ENCODE measurements at regions not wholly inside any gene's neighbourhood (a gene's known extent, or its start where the extent isn't known, plus 50 kb on each side); places are given as distances from the start of the nearest gene placed in this dataset.

DNA sequence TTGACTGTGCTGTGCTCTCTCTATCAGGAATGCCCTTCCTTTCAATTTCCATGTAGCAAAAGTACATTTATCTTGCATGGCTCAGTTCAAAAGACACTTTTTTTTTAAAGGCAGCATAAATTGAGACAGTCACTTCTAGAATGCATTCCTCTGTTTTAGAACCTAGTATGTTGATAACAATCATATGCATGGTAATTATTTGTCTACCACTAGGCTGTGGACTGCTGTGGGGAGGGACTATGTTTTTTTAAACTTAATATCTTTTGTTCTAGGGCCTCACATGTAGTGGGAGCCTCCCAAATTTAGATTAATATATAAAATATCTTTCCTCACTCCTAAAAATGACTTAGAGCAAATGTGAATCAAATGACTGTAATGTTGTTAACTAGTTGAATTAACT lies 269.9 kb downstream of the MEIS1 start:
- intact Hi-C loops (cut with micrococcal nuclease; ENCODE audit: unreplicated experiment) = no loop called here
- DNase-seq = no peak
- no TSS peak for BruUV-seq (replicated peaks)
- Histone ChIP-seq H4K20me1 (ENCODE audit: insufficient read depth) (no peaks in the 10 kb centered on the region), H3K27ac (no peak overlapping the region), H2AFZ (no peak overlapping the region), H3K4me1 (replicated peaks; ENCODE audit: insufficient read depth) (peaks cover 4% of the 10 kb centered on the region), H3K79me2 (ENCODE audit: low read depth) (no peaks in the 10 kb centered on the region), H3K4me3 (no peak overlapping the region), H3K9me2 (ENCODE audit: insufficient read depth) (no peaks in the 10 kb centered on the region), H3K36me3 (ENCODE audit: low read depth) (no peaks in the 10 kb centered on the region), H3F3A (ENCODE audit: insufficient read depth, low read depth) (no peaks in the 10 kb centered on the region), H3K4me2 (no peak overlapping the region), H3K9me3 (ENCODE audit: insufficient read depth, low read depth) (no peaks in the 10 kb centered on the region), H3K27me3 (ENCODE audit: insufficient read depth, low read depth) (no peaks in the 10 kb centered on the region)
- TF ChIP-seq, protein P1, sequence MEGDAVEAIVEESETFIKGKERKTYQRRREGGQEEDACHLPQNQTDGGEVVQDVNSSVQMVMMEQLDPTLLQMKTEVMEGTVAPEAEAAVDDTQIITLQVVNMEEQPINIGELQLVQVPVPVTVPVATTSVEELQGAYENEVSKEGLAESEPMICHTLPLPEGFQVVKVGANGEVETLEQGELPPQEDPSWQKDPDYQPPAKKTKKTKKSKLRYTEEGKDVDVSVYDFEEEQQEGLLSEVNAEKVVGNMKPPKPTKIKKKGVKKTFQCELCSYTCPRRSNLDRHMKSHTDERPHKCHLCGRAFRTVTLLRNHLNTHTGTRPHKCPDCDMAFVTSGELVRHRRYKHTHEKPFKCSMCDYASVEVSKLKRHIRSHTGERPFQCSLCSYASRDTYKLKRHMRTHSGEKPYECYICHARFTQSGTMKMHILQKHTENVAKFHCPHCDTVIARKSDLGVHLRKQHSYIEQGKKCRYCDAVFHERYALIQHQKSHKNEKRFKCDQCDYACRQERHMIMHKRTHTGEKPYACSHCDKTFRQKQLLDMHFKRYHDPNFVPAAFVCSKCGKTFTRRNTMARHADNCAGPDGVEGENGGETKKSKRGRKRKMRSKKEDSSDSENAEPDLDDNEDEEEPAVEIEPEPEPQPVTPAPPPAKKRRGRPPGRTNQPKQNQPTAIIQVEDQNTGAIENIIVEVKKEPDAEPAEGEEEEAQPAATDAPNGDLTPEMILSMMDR (conservative IDR thresholded peaks at IDR 0.05) = no peak
- TF ChIP-seq EZH2 (IDR thresholded peaks at IDR 0.05; ENCODE audit: low read depth) = no peak
- POLR2A ChIA-PET (ENCODE audit: unreplicated experiment) = no interaction called here
- CTCF ChIA-PET = no interaction called here

DNA sequence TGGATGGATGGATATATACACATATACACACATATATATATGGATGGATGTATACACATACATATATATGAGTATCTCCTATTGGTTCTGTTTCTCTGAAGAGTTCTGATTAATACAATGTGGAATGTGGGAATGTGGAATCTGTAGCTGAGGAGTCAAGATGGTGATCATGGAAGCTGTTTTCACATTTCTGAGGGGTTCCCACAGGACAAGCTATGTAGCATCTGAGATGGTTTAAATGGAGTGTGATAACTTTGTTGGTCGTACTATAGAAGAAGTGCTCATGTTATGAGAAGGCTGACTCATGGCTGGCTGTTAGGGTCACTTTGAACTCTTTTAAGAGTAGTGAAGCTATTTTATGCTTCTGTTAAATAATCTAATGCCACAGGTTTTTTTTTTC lies 279.7 kb downstream of the MEIS1 start:
- no peaks in the 10 kb centered on the region for H3K79me2 ChIP-seq (ENCODE audit: low read depth)

DNA sequence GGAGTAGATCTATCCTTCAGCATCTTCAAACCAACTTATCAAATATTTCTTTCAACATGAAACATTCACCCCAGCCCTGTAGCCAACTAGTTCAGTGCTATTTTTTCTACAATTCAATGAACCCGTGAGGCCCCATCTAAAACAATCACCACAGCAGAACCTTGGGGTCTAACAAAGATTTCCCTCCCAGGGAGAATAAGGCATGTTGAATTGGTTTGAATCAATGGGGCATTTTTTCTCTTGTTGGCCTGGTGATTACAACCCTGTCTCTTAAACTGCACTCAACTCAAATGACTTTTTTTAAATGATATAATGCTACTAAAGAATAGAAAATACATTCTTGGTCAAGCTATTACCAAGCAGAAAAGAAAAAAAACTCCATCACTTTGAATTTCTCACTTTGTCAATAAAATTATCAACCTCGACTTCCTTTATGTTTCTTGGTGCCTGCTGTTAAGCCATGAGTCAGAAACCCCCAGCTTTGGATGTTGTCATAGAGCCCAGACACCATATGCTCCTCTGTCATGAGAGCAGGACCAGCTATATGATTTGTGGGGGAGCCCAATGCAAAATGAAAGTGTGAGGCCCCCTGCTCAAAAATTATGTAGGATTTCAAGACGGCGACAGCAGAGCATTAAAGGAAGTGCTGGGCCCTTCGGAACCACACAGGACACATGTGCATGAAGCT lies 282.4 kb downstream of the MEIS1 start:
- intact Hi-C loops (cut with micrococcal nuclease; ENCODE audit: unreplicated experiment) = no loop called here
- ChIA-PET POLR2A (ENCODE audit: unreplicated experiment) (no interaction called here), CTCF (no interaction called here)
- BruUV-seq (replicated peaks) = no TSS peak
- Histone ChIP-seq H3K4me2 (no peak overlapping the region), H3K9me3 (ENCODE audit: insufficient read depth, low read depth) (no peaks in the 10 kb centered on the region), H3K36me3 (ENCODE audit: low read depth) (no peaks in the 10 kb centered on the region), H3K9me2 (ENCODE audit: insufficient read depth) (no peaks in the 10 kb centered on the region), H4K20me1 (ENCODE audit: insufficient read depth) (no peaks in the 10 kb centered on the region), H3K4me3 (no peak overlapping the region), H3K27ac (no peak overlapping the region), H2AFZ (no peak overlapping the region), H3K79me2 (ENCODE audit: low read depth) (no peaks in the 10 kb centered on the region), H3K27me3 (ENCODE audit: insufficient read depth, low read depth) (no peaks in the 10 kb centered on the region), H3K4me1 (replicated peaks; ENCODE audit: insufficient read depth) (no peaks in the 10 kb centered on the region), H3F3A (ENCODE audit: insufficient read depth, low read depth) (no peaks in the 10 kb centered on the region)
- no peak for TF ChIP-seq EZH2 (IDR thresholded peaks at IDR 0.05; ENCODE audit: low read depth)
- TF ChIP-seq, protein P1 (conservative IDR thresholded peaks at IDR 0.05) = no peak
- no peak for DNase-seq

More for the DNA sequence above, 279.7 kb downstream of the MEIS1 start:
- no peaks in the 10 kb centered on the region for H3K36me3 ChIP-seq (ENCODE audit: low read depth)
- no peaks in the 10 kb centered on the region for H3F3A ChIP-seq (ENCODE audit: insufficient read depth, low read depth)
- H3K9me2 ChIP-seq (ENCODE audit: insufficient read depth) = no peaks in the 10 kb centered on the region
- H3K27ac ChIP-seq = no peak overlapping the region
- H3K4me1 ChIP-seq (replicated peaks; ENCODE audit: insufficient read depth) = no peaks in the 10 kb centered on the region
- no TSS peak for BruUV-seq (replicated peaks)
- H4K20me1 ChIP-seq (ENCODE audit: insufficient read depth) = no peaks in the 10 kb centered on the region
- ChIA-PET CTCF (no interaction called here), POLR2A (ENCODE audit: unreplicated experiment) (no interaction called here)
- intact Hi-C loops (cut with micrococcal nuclease; ENCODE audit: unreplicated experiment) = no loop called here
- DNase-seq = no peak
- no peak overlapping the region for H3K4me3 ChIP-seq
- TF ChIP-seq EZH2 (IDR thresholded peaks at IDR 0.05; ENCODE audit: low read depth) = no peak
- no peaks in the 10 kb centered on the region for H3K9me3 ChIP-seq (ENCODE audit: insufficient read depth, low read depth)
- H3K4me2 ChIP-seq = no peak overlapping the region
- H3K27me3 ChIP-seq (ENCODE audit: insufficient read depth, low read depth) = no peaks in the 10 kb centered on the region
- H2AFZ ChIP-seq = no peak overlapping the region

DNA sequence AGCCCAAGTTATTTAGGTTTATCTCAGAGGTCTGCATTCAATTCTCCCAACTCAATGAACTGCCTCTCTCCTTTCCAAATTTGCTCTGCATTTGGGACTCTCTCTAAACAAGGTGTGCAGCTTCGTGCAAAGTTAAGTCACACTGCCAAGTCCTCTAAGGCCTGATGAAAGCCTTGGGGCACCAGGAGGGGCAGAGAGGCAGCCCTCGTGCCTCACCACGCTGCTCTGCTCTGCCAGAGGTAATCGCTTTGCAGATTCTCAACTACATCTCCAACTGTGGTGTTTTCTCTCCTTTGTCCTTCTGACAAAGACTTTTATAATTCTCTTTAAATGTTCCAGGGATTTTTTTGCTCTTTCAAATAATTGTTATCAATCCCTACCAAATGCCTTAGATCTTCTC lies 283.0 kb downstream of the MEIS1 start:
- H3K4me1 ChIP-seq (replicated peaks; ENCODE audit: insufficient read depth) = no peaks in the 10 kb centered on the region
- TF ChIP-seq, protein P1 (conservative IDR thresholded peaks at IDR 0.05) = no peak
- no peak for TF ChIP-seq EZH2 (IDR thresholded peaks at IDR 0.05; ENCODE audit: low read depth)
- H3K79me2 ChIP-seq (ENCODE audit: low read depth) = no peaks in the 10 kb centered on the region
- no peaks in the 10 kb centered on the region for H3K9me2 ChIP-seq (ENCODE audit: insufficient read depth)
- no peak overlapping the region for H2AFZ ChIP-seq
- POLR2A ChIA-PET (ENCODE audit: unreplicated experiment) = no interaction called here
- H4K20me1 ChIP-seq (ENCODE audit: insufficient read depth) = no peaks in the 10 kb centered on the region
- no peak for DNase-seq
- intact Hi-C loops (cut with micrococcal nuclease; ENCODE audit: unreplicated experiment) = no loop called here
- no peaks in the 10 kb centered on the region for H3K9me3 ChIP-seq (ENCODE audit: insufficient read depth, low read depth)
- H3K36me3 ChIP-seq (ENCODE audit: low read depth) = no peaks in the 10 kb centered on the region
- no peak overlapping the region for H3K27ac ChIP-seq
- H3F3A ChIP-seq (ENCODE audit: insufficient read depth, low read depth) = no peaks in the 10 kb centered on the region
- BruUV-seq (replicated peaks) = no TSS peak
- H3K4me3 ChIP-seq = no peak overlapping the region
- CTCF ChIA-PET = no interaction called here
- H3K4me2 ChIP-seq = no peak overlapping the region
- no peaks in the 10 kb centered on the region for H3K27me3 ChIP-seq (ENCODE audit: insufficient read depth, low read depth)
